C4-2B (cell line): ENCODE measurements at regions not wholly inside any gene's neighbourhood (a gene's known extent, or its start where the extent isn't known, plus 50 kb on each side); places are given as distances from the start of the nearest gene placed in this dataset.

ENCODE experiments used
- H3K27ac ChIP-seq: fragments of 450-650 bp; 2 replicates; pipeline ENCODE4 v1.5.1; 2017
- ZFX ChIP-seq: fragments of 450-650 bp; IDR thresholded peaks from 2 replicates; pipeline ENCODE4 v1.6.1; 2017
- TF ChIP-seq, protein P1 (sequence below): fragments of 450-650 bp; conservative IDR thresholded peaks from 2 replicates; pipeline ENCODE4 v1.5.1; 2017; ENCODE audit warnings: mild to moderate bottlenecking

DNA sequence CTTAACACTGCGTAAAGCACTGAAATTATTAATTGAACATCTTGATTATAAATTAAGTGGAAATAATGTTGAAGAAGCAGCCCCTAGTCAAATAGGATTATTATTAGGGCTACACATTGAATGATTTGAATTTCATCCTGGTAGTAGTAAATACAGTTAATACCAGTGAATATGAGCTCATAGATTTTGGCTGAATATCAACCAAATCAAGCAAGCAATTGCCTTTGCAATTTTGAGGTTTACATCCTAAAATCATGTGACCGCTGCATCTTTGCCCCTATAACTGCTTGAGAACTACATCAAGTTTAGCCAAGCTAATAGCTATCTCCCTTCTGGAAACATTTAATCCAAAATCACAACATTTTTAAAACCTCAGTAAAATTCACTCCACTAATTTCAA is 801.2 kb upstream of the PIK3C3 start:
- no peak for TF ChIP-seq ZFX
- TF ChIP-seq, protein P1, sequence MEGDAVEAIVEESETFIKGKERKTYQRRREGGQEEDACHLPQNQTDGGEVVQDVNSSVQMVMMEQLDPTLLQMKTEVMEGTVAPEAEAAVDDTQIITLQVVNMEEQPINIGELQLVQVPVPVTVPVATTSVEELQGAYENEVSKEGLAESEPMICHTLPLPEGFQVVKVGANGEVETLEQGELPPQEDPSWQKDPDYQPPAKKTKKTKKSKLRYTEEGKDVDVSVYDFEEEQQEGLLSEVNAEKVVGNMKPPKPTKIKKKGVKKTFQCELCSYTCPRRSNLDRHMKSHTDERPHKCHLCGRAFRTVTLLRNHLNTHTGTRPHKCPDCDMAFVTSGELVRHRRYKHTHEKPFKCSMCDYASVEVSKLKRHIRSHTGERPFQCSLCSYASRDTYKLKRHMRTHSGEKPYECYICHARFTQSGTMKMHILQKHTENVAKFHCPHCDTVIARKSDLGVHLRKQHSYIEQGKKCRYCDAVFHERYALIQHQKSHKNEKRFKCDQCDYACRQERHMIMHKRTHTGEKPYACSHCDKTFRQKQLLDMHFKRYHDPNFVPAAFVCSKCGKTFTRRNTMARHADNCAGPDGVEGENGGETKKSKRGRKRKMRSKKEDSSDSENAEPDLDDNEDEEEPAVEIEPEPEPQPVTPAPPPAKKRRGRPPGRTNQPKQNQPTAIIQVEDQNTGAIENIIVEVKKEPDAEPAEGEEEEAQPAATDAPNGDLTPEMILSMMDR: no peak
- no peak overlapping the region for H3K27ac ChIP-seq

DNA sequence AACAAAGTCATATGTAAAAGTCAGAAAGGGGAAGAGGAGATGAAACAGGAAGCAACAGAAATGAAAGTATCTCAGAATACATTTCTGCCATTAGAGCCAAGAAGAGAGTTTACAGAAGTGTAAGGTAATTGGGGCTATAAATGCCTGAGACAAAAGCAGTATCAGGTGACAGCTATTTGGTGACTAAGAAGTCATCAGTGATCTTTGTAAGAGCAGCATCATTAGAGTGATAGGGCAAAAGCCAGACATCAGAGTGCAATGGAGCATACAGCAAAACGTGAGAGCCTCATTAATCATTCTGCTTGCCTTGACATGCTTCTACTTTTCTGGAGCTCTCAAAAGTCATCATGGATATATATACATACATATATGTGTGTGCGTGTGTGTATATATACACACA is 804.7 kb upstream of the PIK3C3 start:
- TF ChIP-seq, protein P1: no peak
- no peak for TF ChIP-seq ZFX
- no peak overlapping the region for H3K27ac ChIP-seq

DNA sequence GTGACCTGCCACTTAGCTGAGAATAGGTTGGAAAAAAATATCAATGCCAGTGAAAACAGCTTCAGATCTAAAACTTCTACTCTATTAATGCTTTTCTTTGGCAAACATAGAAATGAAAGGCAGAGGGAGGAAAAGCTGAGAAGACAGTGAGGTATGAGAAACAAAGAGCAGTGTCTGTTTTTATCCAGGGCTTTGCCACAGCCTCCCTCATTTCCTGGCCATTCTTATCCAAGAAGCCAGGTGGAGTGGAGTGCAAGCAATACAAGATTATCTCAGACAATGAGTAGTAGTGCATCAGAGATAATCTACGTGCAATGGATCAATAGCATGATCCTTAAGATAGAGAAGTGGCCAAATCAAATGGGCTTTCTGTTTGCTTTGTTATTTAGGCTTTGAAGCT is 808.7 kb upstream of the PIK3C3 start:
- no peak overlapping the region for H3K27ac ChIP-seq
- no peak for TF ChIP-seq ZFX
- TF ChIP-seq, protein P1: no peak

DNA sequence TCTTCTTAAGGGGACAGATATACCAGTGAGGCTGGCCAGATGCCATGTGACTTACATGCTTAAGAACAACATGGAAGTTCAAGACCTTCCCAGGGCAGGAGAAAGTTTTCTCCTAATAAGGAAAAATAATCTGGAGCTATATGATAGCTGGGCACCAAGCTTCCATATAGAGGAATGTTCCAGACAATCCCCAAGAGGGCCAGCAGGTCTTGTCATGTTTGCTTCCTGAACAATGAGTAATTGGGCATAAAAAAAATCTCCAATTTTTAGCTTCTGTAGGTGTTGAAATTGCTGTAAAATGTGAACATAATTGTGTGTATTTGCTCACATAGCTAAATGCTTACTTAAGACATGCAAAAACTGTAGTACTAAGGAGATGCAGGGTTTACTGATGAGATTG is 809.5 kb upstream of the PIK3C3 start:
- H3K27ac ChIP-seq: no peak overlapping the region
- TF ChIP-seq, protein P1: no peak
- no peak for TF ChIP-seq ZFX

DNA sequence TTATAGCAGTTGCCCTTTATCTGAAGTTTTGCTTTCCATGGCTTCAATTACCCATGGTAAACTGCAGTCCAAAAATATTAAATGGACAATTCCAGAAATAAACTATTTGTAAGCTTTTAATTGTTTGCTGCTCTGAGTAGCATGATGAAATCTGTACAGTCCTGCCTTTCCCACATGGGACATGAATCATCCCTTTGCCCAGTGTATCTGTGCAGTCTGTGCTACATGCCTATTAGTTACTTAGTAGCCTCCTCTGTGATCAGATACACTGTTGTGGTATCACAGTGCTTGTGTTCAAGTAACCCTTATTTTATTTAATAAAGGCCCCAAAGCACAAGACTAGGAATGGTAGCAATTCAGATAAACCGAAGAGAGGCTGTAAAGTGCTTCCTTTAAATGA is 810.6 kb upstream of the PIK3C3 start:
- TF ChIP-seq, protein P1: no peak
- TF ChIP-seq ZFX: no peak
- H3K27ac ChIP-seq: no peak overlapping the region

DNA sequence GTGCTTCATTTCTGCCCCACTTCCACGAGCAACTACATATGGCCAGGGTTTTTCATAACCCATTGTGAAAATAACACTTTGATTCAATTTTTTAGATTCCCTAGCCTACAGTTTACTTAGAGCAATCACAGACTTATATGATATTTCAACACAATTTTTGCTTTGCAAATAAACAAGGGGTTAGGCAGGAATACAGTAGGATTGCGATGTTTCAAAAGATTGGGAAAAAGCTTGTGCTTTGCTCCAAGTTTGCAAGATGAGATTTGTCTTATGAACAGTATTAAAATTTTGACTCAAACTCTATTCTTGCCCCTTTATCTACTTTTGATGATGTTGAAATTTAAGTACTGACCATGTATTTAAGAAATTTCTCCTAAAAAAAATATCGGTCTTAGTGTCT is 814.5 kb upstream of the PIK3C3 start:
- H3K27ac ChIP-seq: no peak overlapping the region
- TF ChIP-seq, protein P1: no peak
- no peak for TF ChIP-seq ZFX

DNA sequence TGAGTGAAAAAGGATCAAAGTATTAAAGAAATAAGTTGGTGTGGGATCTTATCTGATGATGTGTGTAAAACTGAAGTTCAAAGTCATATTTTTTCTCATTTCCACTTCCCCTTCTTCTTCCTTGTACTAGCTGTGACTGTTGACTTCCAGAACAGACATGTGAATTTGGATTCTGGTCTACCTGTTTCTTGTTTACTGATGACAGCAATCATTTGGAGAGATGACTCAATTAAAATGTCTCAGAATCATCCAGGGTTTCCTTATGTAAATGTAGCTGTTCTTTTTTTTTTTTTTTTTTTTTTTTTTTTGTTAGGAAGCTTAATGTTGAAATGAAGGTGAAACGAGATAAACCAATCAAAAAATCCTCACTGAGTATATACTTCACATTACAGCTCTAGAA is 819.9 kb upstream of the PIK3C3 start:
- TF ChIP-seq ZFX: no peak
- TF ChIP-seq, protein P1: no peak
- H3K27ac ChIP-seq: no peak overlapping the region

DNA sequence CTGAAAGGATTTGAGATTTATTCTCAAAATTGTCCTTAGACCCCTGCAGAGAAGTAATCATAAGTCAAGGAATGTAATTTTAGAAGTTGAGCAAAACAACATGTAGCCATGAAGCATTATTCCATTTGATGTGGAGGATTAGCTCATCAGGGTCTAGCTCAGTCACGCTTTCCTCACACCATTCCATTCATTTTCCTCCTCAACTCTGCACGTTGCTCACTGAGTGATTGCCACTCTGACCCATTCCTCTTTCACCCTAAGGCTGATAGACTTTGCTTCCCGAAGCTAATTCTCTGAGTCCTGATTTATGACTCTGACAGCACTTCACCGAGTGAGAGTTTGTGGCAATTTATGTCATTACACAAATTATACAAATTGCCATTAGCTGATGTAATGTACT is 820.6 kb upstream of the PIK3C3 start:
- H3K27ac ChIP-seq: no peak overlapping the region
- TF ChIP-seq, protein P1: no peak
- no peak for TF ChIP-seq ZFX
